HCT116 (cell line): ENCODE measurements at regions not wholly inside any gene's neighbourhood (a gene's known extent, or its start where the extent isn't known, plus 50 kb on each side); places are given as distances from the start of the nearest gene placed in this dataset.

Source experiments
- ATAC-seq: fragments of 200-7000 bp; cut with Tn5 transposase; 2 replicates; pipeline ENCODE4 v1.9.1; 2020; ENCODE audit warnings: mild to moderate bottlenecking, moderate library complexity
- BruUV-seq: library from RNA; stranded (reverse); fragments of 400-500 nt; replicated peaks from 2 replicates; lab custom pipeline; 2021; lab: Mats Ljungman, UMichigan
- CTCF ChIA-PET: fragments of 300-600 bp; sonication (Branson Sonifier 250); formaldehyde crosslinking; loops from one replicate; lab custom pipeline; 2021; ENCODE audit warnings: antibody characterized with exemption; lab: Charles Lee
- POLR2A ChIA-PET: fragments of 300-600, 350-600 bp; sonication (Branson Sonifier 250); formaldehyde crosslinking; loops from one replicate; lab custom pipeline; 2021; ENCODE audit warnings: antibody characterized with exemption; lab: Charles Lee
- RAD21 ChIA-PET, 2 experiments: fragments of 300-600 bp; sonication (Branson Sonifier 250); formaldehyde crosslinking; loops; one replicate each; lab custom pipeline; 2023; ENCODE audit warnings: low total read pairs in 2 of 2; ENCODE audit not compliant: uncharacterized antibody in 2 of 2, unreplicated experiment in 2 of 2, low non-redundant PET in 1 of 2; lab: Charles Lee
- DNase-seq: peaks from one replicate; pipeline ENCODE4 v3.0.0-alpha.2; 2010; ENCODE audit warnings: low read depth, low spot score
- H2AFZ ChIP-seq: fragments of 200-600 bp; shearing (Covaris generic), sonication (generic); 2 replicates; pipeline ENCODE4 v1.6.1; 2017; ENCODE audit warnings: low read depth, mixed run types, mixed read lengths, antibody characterized with exemption, low read length; ENCODE audit not compliant: poor library complexity, severe bottlenecking
- H3K27ac ChIP-seq: 2 replicates; pipeline ENCODE4 v1.5.1; 2012; ENCODE audit warnings: low read depth, low read length
- H3K27me3 ChIP-seq: fragments of 200-600 bp; sonication (generic); 2 replicates; pipeline ENCODE4 v1.6.1; 2016; ENCODE audit warnings: mixed run types, low read length, mixed read lengths; ENCODE audit not compliant: insufficient read depth
- H3K36me3 ChIP-seq, 2 experiments: fragments of 200-500 bp in 1 of 2; fragments of 200-600 bp in 1 of 2; sonication (Bioruptor generic) in 1 of 2; sonication (generic) in 1 of 2; 2 replicates each; pipeline versions ENCODE4 v1.5.1 to v1.6.1; 2014 to 2016; ENCODE audit warnings: low read length in 2 of 2, inconsistent platforms in 1 of 2, mixed read lengths in 1 of 2, mixed run types in 1 of 2; ENCODE audit not compliant: insufficient read depth in 2 of 2, control insufficient read depth in 1 of 2
- H3K4me1 ChIP-seq, 2 experiments: fragments of 200-600 bp in 1 of 2; sonication (generic) in 1 of 2; 2 replicates each; pipeline versions ENCODE4 v1.5.1 to v1.6.1; 2012 to 2017; ENCODE audit warnings: low read length in 2 of 2, inconsistent platforms in 1 of 2, mild to moderate bottlenecking in 1 of 2, mixed read lengths in 1 of 2, mixed run types in 1 of 2, moderate library complexity in 1 of 2; ENCODE audit not compliant: insufficient read depth in 2 of 2, control insufficient read depth in 1 of 2
- H3K4me2 ChIP-seq: fragments of 200-600 bp; sonication (generic); 2 replicates; pipeline ENCODE4 v1.6.1; 2017; ENCODE audit warnings: mixed run types, low read length, mixed read lengths
- H3K4me3 ChIP-seq, 2 experiments: fragments of 200-600 bp in 1 of 2; sonication (generic) in 1 of 2; replicated peaks in 1 of 2; 2 replicates each; pipeline ENCODE4 v1.5.1; 2011 to 2016; ENCODE audit warnings: low read length in 2 of 2, control low read depth in 1 of 2, low read depth in 1 of 2, mild to moderate bottlenecking in 1 of 2, mixed read lengths in 1 of 2, mixed run types in 1 of 2
- H3K79me2 ChIP-seq: fragments of 200-600 bp; sonication (generic); 2 replicates; pipeline ENCODE4 v1.6.1; 2017; ENCODE audit warnings: mild to moderate bottlenecking, mixed run types, low read length, moderate library complexity, mixed read lengths; ENCODE audit not compliant: insufficient read depth
- H3K9ac ChIP-seq: fragments of 200-600 bp; sonication (generic); 2 replicates; pipeline ENCODE4 v1.6.1; 2016; ENCODE audit warnings: low read length, mixed read lengths
- H3K9me2 ChIP-seq: fragments of 200-600 bp; sonication (generic), shearing (Covaris generic); 2 replicates; pipeline ENCODE4 v1.6.1; 2017; ENCODE audit warnings: mixed run types, mild to moderate bottlenecking, moderate library complexity; ENCODE audit not compliant: insufficient read depth
- H3K9me3 ChIP-seq, 2 experiments: fragments of 200-500 bp in 1 of 2; fragments of 200-600 bp in 1 of 2; sonication (Bioruptor generic) in 1 of 2; sonication (generic) in 1 of 2; 2 replicates each; pipeline ENCODE4 v1.6.1; 2014 to 2017; ENCODE audit warnings: low read length in 2 of 2, mixed read lengths in 2 of 2, inconsistent platforms in 1 of 2, low read depth in 1 of 2, mild to moderate bottlenecking in 1 of 2, mixed run types in 1 of 2, moderate library complexity in 1 of 2; ENCODE audit not compliant: control insufficient read depth in 1 of 2, insufficient read depth in 1 of 2
- H4K20me1 ChIP-seq: fragments of 200-600 bp; sonication (generic), shearing (Covaris generic); 2 replicates; pipeline ENCODE4 v1.6.1; 2017; ENCODE audit warnings: mixed run types, mild to moderate bottlenecking, moderate library complexity; ENCODE audit not compliant: insufficient read depth
- EGR1 ChIP-seq: IDR thresholded peaks from 2 replicates; pipeline ENCODE4 v1.6.1; 2012; ENCODE audit warnings: low read depth
- EZH2 ChIP-seq: fragments of 200-600 bp; sonication (generic); IDR thresholded peaks from 2 replicates; pipeline ENCODE4 v1.6.1; 2017; ENCODE audit warnings: antibody characterized with exemption, mixed run types
- FOSL1 ChIP-seq: IDR thresholded peaks from 2 replicates; pipeline ENCODE4 v1.6.1; 2012; ENCODE audit warnings: low read depth
- MAX ChIP-seq: IDR thresholded peaks from 2 replicates; pipeline ENCODE4 v1.6.1; 2012
- POLR2A ChIP-seq: IDR thresholded peaks from 2 replicates; pipeline ENCODE4 v1.7.0; 2011; ENCODE audit warnings: borderline replicate concordance; ENCODE audit not compliant: insufficient read depth, insufficient read length; ENCODE audit errors: extremely low read depth
- SIN3A ChIP-seq: IDR thresholded peaks from 2 replicates; pipeline ENCODE4 v1.6.1; 2012; ENCODE audit warnings: low read depth
- SRF ChIP-seq: IDR thresholded peaks from 2 replicates; pipeline ENCODE4 v1.6.1; 2012; ENCODE audit warnings: low read depth
- TCF7L2 ChIP-seq: IDR thresholded peaks from 2 replicates; pipeline ENCODE4 v1.7.0; 2011; ENCODE audit warnings: borderline replicate concordance, inconsistent platforms; ENCODE audit not compliant: insufficient read depth, insufficient read length; ENCODE audit errors: extremely low read depth
- YY1 ChIP-seq: IDR thresholded peaks from 2 replicates; pipeline ENCODE4 v1.6.1; 2011; ENCODE audit warnings: low read length, low read depth, moderate library complexity, mild to moderate bottlenecking; ENCODE audit not compliant: insufficient replicate concordance; ENCODE audit errors: extremely low read depth
- ZFX ChIP-seq: fragments of 450-650 bp; IDR thresholded peaks from 2 replicates; pipeline ENCODE4 v1.6.1; 2017
- ZNF274 ChIP-seq: fragments of 200-500 bp; sonication (Bioruptor generic); IDR thresholded peaks from 2 replicates; pipeline ENCODE4 v1.6.1; 2014; ENCODE audit warnings: mild to moderate bottlenecking, low read depth, low read length, inconsistent platforms
- intact Hi-C: fragments of 100-400 bp; cut with micrococcal nuclease; formaldehyde crosslinking; loops from 2 replicates; pipeline ENCODE4 v1.10.0; 2022

DNA sequence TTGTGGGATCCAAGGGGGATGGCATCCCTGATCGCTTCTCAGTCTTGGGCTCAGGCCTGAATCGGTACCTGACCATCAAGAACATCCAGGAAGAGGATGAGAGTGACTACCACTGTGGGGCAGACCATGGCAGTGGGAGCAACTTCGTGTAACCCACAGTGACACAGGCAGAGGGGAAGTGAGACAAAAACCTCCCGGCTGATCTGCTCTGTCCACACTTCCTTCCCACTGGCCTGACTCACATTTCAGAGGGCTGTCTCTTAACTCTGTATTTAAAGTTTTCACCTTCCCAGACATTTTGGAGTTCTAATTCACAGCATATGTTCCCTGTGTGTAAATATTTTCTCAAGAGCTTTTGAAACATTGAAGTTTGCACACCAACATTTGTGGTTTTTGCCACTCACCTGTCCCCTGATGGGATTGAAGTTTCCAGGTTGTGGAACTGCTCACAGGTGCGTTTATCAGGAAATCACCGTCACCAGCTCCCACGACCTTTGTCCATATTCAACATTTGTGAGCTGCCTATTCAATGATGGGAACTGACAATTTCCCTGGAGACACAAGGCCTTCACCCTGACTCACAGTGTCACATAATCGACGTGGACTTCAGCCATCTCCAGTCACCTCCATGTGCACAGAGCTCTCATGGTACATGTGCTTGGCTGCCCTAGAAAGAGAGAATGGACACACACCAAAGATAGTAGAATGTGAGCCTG lies 99.2 kb downstream of the VPREB1 start:
- no peaks in the 10 kb centered on the region for H4K20me1 ChIP-seq
- H3K4me3 ChIP-seq: no peak overlapping the region
- BruUV-seq: no TSS peak
- peaks cover 3 to 5% of the 10 kb centered on the region in 2 experiments; a peak in 2 of 4 replicates for H3K4me1 ChIP-seq
- ChIA-PET POLR2A (no interaction called here), RAD21 (no interaction called here), CTCF (interaction anchor here (1.1 kb wide), 1 partner anchor 534 kb away, joined by 3 read pairs; no protein-coding TSS in a partner anchor)
- no peak for ATAC-seq
- H2AFZ ChIP-seq: no peak overlapping the region
- H3K9ac ChIP-seq: no peak overlapping the region
- no peak overlapping the region for H3K27ac ChIP-seq
- TF ChIP-seq POLR2A: no peak
- no peak for TF ChIP-seq EGR1
- TF ChIP-seq FOSL1: no peak
- TF ChIP-seq YY1: no peak
- TF ChIP-seq ZNF274: no peak
- TF ChIP-seq SRF: no peak
- no peak for TF ChIP-seq SIN3A
- TF ChIP-seq EZH2: no peak
- no peak for TF ChIP-seq MAX
- no peak for TF ChIP-seq TCF7L2
- TF ChIP-seq ZFX: no peak
- intact Hi-C loops: loop anchor here (10.0 kb wide), 1 partner anchor 139 kb away; no protein-coding TSS in a partner anchor
- H3K4me2 ChIP-seq: no peak overlapping the region
- no peaks in the 10 kb centered on the region for H3K36me3 ChIP-seq
- H3K79me2 ChIP-seq: no peaks in the 10 kb centered on the region
- H3K9me2 ChIP-seq: no peaks in the 10 kb centered on the region
- DNase-seq: no peak
- H3K27me3 ChIP-seq: peaks cover 22% of the 10 kb centered on the region; the same call in 1 of the 2 replicates
- H3K9me3 ChIP-seq: no peaks in the 10 kb centered on the region
